GM18502 (cell line): ENCODE measurements at regions not wholly inside any gene's neighbourhood (a gene's known extent, or its start where the extent isn't known, plus 50 kb on each side); places are given as distances from the start of the nearest gene placed in this dataset.

Source experiments
- ATAC-seq: cut with Tn5 transposase; IDR thresholded peaks from one replicate; pipeline ENCODE4 v1.9.1; 2021; ENCODE audit warnings: mild to moderate bottlenecking; ENCODE audit not compliant: unreplicated experiment, poor library complexity

GRCh38 chr7:131008840-131009711 is 275.1 kb upstream of the KLF14 start:
- ATAC-seq = no peak

DNA sequence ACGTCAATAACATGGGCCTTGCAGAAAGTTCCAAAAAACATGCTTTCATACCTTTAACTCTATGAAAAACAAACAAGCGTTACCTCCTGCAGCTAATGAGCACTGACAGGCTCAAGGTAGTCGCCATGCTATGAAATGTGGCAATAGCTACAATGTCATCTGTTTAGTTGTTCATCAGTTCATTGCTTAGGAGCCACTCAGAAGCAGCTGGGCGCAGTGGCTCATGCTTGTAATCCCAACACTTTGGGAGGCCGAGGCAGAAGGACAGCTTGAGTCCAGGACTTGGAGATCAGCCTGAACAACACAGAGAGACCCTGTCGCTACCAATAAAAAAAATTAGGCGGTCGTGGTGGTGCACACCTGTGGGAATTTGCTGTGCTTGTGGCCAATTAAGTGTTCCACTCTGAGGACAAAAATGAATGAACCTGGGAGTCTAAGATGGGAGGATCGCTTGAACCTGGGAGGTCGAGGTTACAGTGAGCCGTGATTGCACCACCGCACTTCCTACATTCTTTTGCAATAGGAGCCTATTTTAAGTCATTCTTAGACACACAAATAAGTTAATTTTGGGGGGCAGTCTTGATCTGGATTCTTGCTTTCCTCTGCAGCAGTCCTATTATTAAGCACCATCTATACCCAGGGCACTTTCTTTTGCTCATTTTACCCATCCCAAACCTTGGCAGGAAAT is 276.2 kb upstream of the KLF14 start:
- no peak for ATAC-seq

GRCh38 chr7:131010717-131011431 is 276.9 kb upstream of the KLF14 start:
- ATAC-seq = no peak

DNA sequence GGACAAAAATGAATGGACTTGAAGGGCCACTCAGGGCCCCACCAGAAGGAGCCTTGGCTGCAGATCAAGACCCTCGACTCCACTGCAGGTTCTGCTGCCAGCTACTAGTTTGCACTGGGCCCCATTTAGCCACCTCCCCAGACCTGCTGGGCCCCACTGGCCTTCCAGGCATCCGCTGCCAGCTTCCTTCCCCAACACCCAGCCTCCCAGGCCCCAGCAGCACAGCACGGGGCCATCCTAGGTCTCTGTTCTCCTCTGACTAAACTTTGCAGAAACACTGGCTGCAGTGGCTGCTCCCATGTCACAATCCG is 277.4 kb upstream of the KLF14 start:
- ATAC-seq = no peak

GRCh38 chr7:131011976-131012375 is 278.0 kb upstream of the KLF14 start:
- no peak for ATAC-seq

DNA sequence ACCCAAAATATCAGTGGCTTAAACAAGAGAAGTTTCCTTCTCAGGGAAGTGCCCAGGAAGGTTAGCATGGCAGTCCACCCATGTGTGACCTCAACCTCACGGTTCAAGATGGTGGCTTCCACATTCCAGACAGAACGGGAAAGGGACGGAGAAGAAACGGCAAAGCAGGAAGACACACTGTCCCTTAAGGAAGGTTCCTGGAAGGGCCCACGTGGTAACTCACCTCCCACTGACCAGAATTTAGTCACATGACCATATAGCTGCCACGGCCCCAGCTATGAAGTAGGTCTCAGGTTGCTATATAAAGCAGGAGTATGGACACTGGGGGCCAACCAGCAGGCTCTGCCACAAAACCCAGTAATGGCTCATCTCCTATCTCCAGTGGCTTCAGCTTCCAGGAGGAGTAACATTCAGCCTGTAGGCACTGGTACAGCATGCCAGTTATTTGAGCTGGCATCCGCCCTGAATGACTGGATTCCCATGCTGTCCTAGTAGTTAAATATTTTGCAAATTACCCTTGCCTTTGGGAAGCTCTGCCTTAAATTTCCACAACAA is 278.5 kb upstream of the KLF14 start:
- ATAC-seq = no peak

DNA sequence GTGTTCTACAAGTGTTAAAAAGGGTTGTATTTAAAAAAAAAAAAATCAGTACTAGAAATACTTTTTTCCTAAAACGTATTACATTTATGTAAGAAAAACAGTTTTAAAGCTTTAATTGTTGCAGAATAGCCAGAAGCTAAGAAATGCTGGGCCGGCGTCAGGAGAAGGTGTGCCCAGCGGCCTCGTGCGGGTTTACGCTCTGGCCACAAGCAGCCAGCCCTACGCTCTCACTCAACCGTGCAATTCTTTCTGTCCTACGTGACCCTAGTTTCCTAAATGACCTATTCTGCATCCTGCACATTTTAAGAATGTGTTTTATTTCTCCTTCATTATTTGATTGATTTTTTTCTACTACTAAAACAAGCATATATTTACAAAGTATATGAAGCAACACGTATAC is 279.7 kb upstream of the KLF14 start:
- ATAC-seq = no peak

GRCh38 chr7:131014906-131015656 is 281.1 kb upstream of the KLF14 start:
- ATAC-seq = no peak

DNA sequence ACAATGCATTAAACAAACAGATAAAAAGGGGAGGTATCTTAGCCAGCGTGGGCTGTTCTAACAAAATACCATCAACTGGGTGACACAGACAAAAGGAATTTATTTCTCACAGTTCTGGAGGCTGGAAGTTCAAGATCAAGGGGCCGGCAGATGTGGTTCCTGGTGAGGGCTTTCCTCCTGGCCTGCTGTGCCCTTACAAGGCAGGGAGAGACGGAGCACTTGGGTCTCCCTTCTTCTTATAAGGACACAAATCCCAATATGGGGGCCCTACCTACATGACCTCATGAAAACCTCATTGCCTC is 281.6 kb upstream of the KLF14 start:
- no peak for ATAC-seq

DNA sequence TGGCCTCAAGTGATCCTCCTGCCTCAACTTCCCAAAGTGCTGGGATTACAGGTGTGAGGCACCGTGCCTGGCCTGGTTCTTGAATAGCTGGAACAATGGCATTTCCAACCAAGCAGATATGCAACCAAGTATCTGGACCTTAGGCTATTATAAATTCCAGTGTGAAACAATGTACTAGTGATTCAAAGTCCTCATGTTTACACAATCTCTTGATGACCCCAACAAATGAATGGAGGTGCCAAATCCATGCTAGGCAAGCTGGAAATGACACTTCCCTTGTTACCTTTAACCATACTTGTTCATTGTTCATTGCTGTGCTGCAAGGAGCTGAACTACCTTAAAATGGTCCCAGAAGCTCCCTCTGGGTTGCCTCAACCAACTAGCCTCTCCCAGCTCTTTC is 282.2 kb upstream of the KLF14 start:
- ATAC-seq = no peak

DNA sequence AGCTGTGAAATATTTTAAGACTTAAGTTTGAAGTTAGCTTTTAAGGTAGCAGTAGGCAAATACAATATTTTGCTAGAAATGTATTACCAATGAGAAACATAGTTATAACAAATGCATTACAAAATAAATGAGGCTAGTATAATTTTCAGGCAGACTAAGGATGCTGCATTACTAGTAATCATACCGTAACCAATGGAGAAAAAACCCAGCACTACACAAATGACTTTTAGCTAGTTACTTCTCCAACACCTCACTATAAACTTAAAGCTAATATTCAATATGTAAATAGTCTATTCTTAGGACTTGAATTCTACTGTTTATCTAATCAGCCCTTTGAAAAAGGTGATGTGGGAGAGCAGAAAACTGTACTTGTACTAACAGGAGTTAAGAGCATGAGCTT is 285.3 kb upstream of the KLF14 start:
- ATAC-seq = no peak

DNA sequence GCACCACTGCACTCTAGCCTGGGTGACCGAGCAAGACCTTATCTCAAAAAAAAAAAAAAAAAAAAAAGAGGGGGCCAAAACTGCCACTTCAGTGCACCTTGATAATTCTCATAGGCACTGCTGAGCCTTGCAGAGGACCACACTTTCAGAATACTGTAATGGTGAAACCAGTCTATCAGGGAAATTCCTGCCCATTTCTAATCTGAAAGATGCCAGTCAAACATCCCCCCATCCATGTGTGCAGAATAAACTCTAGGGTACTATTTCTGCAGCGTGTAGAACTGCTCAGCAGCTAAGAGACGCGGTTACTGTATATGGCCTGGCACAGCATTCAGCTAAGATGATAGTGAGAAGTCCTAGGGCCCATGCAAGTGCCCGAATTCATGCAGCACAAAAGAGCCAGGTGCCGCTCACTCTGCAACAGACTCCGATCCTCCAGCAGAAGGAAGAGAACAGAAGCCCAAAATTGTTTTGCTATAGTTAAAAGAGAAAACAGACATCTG is 286.8 kb upstream of the KLF14 start:
- peak; percentile 56 for ATAC-seq

GRCh38 chr7:131021460-131021859 is 287.5 kb upstream of the KLF14 start:
- ATAC-seq = peak; percentile 64

DNA sequence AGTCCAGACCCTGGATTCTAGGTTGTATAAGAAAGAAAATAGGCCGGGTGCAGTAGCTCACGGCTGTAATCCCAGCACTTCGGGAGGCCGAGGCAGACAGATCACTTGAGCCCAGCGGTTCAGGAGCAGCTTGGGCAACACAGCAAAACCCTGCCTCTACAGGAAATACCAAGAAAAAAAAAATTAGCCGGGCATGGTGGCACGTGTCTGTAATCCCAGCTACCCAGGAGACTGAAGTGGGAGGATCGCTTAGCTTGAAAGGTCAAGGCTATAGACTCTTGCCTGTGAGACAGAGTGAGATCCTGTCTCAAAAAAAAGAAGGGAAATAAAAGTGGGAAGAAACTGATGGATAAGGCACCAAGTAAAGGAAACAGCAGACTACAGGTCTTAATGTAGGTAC is 287.9 kb upstream of the KLF14 start:
- no peak for ATAC-seq

- peak; percentile 43 for ATAC-seq
Measured at GRCh38 chr7:131026297-131027000, 292.4 kb upstream of the KLF14 start.

- no peak for ATAC-seq
Measured at GRCh38 chr7:131027287-131027773, 293.3 kb upstream of the KLF14 start.

DNA sequence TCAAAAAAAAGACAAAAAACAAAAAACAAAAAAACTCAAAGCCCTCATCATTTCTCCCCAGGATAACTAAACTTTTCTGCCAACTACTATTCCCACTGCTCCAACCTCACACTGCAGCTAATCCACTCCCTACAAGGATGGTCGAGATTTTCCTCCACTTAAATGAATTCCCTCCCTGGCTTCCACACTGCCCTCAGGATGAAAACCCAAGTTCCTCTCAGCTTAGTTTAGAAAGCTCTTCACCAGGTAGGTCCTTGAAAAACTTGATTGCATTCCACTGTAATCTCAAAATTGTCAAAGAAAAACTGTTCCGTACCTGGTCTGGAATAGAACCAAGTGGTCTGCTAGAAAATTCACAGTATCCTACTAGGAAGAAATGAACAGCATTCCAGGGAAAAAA is 294.3 kb upstream of the KLF14 start:
- no peak for ATAC-seq

DNA sequence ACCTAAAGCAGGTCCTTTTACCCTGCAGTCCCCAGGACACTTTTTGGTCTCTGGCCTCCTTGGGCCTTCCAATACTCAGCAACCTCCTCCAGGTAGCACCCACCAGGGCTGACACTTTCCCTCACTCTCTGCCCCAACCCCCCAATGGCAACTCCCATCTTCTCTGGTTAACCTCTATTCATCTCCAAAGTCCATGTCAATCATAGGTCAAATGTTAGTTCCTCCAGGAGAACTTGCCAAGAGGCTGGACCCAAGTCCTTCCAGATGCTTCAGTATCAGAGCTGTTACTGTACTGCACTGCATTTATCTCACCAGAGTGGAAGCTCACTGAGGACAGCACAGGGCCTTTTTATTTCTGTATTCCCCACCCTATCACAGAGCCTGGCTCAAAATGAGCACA is 295.0 kb upstream of the KLF14 start:
- ATAC-seq = no peak

GRCh38 chr7:131031099-131031868 is 296.4 kb upstream of the MKLN1 start:
- peak; percentile 70 for ATAC-seq
